OCI-LY7 (cell line): ENCODE measurements at regions not wholly inside any gene's neighbourhood (a gene's known extent, or its start where the extent isn't known, plus 50 kb on each side); places are given as distances from the start of the nearest gene placed in this dataset.

ENCODE experiments used
- BruUV-seq: library from RNA; stranded (reverse); fragments of 400-500 nt; replicated peaks from 2 replicates; lab custom pipeline; 2021; lab: Mats Ljungman, UMichigan
- CTCF ChIA-PET: fragments of 300-600 bp; sonication (Branson Sonifier 250); formaldehyde crosslinking; loops from one replicate; lab custom pipeline; 2022; ENCODE audit warnings: antibody characterized with exemption; ENCODE audit not compliant: unreplicated experiment; lab: Charles Lee
- POLR2A ChIA-PET: fragments of 300-600 bp; sonication (Branson Sonifier 250); formaldehyde crosslinking; loops from one replicate; lab custom pipeline; 2022; ENCODE audit warnings: antibody characterized with exemption; lab: Charles Lee
- DNase-seq: peaks from one replicate; pipeline ENCODE4 v3.0.0-alpha.2; 2015; ENCODE audit warnings: low spot score
- H2AFZ ChIP-seq: fragments of 200-600 bp; sonication (generic), shearing (Covaris generic); 2 replicates; pipeline ENCODE4 v1.6.1; 2014; ENCODE audit warnings: mild to moderate bottlenecking, antibody characterized with exemption, low read length, moderate library complexity
- H3K27ac ChIP-seq: fragments of 200-600 bp; sonication (generic); 2 replicates; pipeline ENCODE4 v1.5.1; 2014; ENCODE audit warnings: mixed run types, low read depth, mild to moderate bottlenecking, moderate library complexity, low read length, inconsistent platforms; ENCODE audit not compliant: poor library complexity, severe bottlenecking
- H3K36me3 ChIP-seq: fragments of 200-600 bp; sonication (generic); 2 replicates; pipeline ENCODE4 v1.6.1; 2014; ENCODE audit warnings: mild to moderate bottlenecking, antibody characterized with exemption, low read length, moderate library complexity, mixed read lengths; ENCODE audit not compliant: insufficient read depth
- H3K4me1 ChIP-seq: fragments of 200-600 bp; sonication (generic); 2 replicates; pipeline ENCODE4 v1.5.1; 2014; ENCODE audit warnings: mild to moderate bottlenecking, low read length; ENCODE audit not compliant: insufficient read depth, poor library complexity, severe bottlenecking
- H3K4me2 ChIP-seq: fragments of 200-600 bp; sonication (generic); 2 replicates; pipeline ENCODE4 v1.6.1; 2014; ENCODE audit warnings: mild to moderate bottlenecking, low read length
- H3K4me3 ChIP-seq: fragments of 200-600 bp; sonication (generic); 2 replicates; pipeline ENCODE4 v1.5.1; 2014; ENCODE audit warnings: mild to moderate bottlenecking, low read depth, low read length; ENCODE audit not compliant: poor library complexity, severe bottlenecking
- H3K79me2 ChIP-seq: fragments of 200-600 bp; sonication (generic); 2 replicates; pipeline ENCODE4 v1.6.1; 2016; ENCODE audit warnings: low read depth, mild to moderate bottlenecking, low read length, moderate library complexity, mixed read lengths; ENCODE audit not compliant: insufficient read depth
- H3K9me2 ChIP-seq: fragments of 200-600 bp; sonication (generic); 2 replicates; pipeline ENCODE4 v1.6.1; 2016; ENCODE audit warnings: mild to moderate bottlenecking, low read length, mixed read lengths; ENCODE audit not compliant: insufficient read depth
- H3K9me3 ChIP-seq: fragments of 200-600 bp; sonication (generic); 2 replicates; pipeline ENCODE4 v1.6.1; 2014; ENCODE audit warnings: mild to moderate bottlenecking, mixed run types, low read length, mixed read lengths
- H4K20me1 ChIP-seq: fragments of 200-600 bp; sonication (generic); 2 replicates; pipeline ENCODE4 v1.6.1; 2014; ENCODE audit warnings: mild to moderate bottlenecking, antibody characterized with exemption, low read length, moderate library complexity, mixed read lengths; ENCODE audit not compliant: insufficient read depth
- CTCF ChIP-seq: fragments of 200-600 bp; sonication (generic); conservative IDR thresholded peaks from 2 replicates; pipeline ENCODE4 v1.5.1; 2014; ENCODE audit warnings: mild to moderate bottlenecking, antibody characterized with exemption, low read length, moderate library complexity, mixed read lengths
- EZH2phosphoT487 ChIP-seq: fragments of 200-600 bp; sonication (generic); IDR thresholded peaks from 2 replicates; pipeline ENCODE4 v1.6.1; 2018; ENCODE audit warnings: low read depth, borderline replicate concordance, mild to moderate bottlenecking, mixed run types, antibody characterized with exemption, low read length, moderate library complexity, mixed read lengths
- intact Hi-C: fragments of 100-400 bp; cut with micrococcal nuclease; formaldehyde crosslinking; loops from one replicate; pipeline ENCODE4 v1.10.0; 2022; ENCODE audit not compliant: unreplicated experiment

DNA sequence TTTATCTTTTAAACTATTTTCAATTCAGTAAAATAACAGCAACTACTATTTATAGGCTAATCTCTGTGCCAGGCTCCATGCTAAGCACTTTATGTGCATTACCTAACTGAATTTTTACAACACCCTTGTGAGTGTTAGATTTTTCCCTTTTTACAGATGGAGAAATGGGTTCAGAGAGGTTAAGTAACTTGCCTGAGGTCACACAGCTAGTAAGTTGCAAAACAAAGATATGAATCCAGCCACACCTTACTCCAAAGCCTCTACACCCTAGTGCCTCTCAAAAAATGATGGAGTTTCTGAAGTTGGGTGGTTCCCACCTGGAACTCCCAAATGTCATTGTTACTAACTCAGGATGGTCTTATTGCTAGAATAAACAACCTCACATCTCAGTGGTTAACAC, 60.8 kb downstream of the RHOB start:
- H3K4me3 ChIP-seq = no peak overlapping the region
- intact Hi-C loops = no loop called here
- H3K9me3 ChIP-seq = no peaks in the 10 kb centered on the region
- no peak for DNase-seq
- no peak overlapping the region for H3K27ac ChIP-seq
- no peaks in the 10 kb centered on the region for H3K9me2 ChIP-seq
- H3K4me1 ChIP-seq = peaks cover 6% of the 10 kb centered on the region
- no peak for TF ChIP-seq EZH2phosphoT487
- TF ChIP-seq CTCF = no peak
- CTCF ChIA-PET = no interaction called here
- no TSS peak for BruUV-seq
- no peaks in the 10 kb centered on the region for H3K36me3 ChIP-seq
- no peaks in the 10 kb centered on the region for H4K20me1 ChIP-seq
- POLR2A ChIA-PET = interaction anchor here (0.6 to 0.7 kb wide), 3 partner anchors 85 to 573 kb away, joined by 3 to 5 read pairs (median 5); no protein-coding TSS in a partner anchor
- H3K4me2 ChIP-seq = no peak overlapping the region
- H2AFZ ChIP-seq = no peak overlapping the region
- no peaks in the 10 kb centered on the region for H3K79me2 ChIP-seq

DNA sequence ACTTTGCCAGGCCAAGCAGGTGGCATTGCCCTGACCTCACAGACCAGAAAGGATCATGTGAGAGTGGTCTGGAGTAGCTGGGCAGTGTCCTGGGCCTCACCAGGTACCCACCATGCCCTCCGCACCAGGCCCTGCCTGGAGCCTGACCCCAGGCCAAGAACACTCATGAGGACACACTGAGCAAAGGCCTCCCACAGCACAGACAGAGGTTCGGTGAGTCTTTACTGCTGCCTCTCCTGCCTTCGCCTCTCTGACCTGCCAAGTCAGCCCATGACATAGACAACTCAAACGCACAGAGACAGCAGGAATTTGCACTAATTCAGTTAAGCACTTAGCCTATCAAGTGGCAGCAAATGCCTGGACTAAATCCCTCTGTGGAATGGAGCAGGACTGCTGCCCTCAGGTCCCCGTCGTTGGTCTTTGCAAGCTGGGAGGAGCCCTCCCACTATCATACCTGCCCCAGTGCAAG, 62.5 kb downstream of the RHOB start:
- DNase-seq = no peak
- Histone ChIP-seq H3K27ac (no peak overlapping the region), H3K36me3 (no peaks in the 10 kb centered on the region), H3K9me3 (no peaks in the 10 kb centered on the region), H3K4me2 (no peak overlapping the region), H3K79me2 (no peaks in the 10 kb centered on the region), H4K20me1 (no peaks in the 10 kb centered on the region), H2AFZ (no peak overlapping the region), H3K4me1 (peaks cover 6% of the 10 kb centered on the region), H3K4me3 (no peak overlapping the region), H3K9me2 (no peaks in the 10 kb centered on the region)
- intact Hi-C loops = no loop called here
- BruUV-seq = no TSS peak
- CTCF ChIA-PET = no interaction called here
- no peak for TF ChIP-seq CTCF
- no peak for TF ChIP-seq EZH2phosphoT487
- POLR2A ChIA-PET = no interaction called here

GRCh38 chr2:20509770-20510490, 63.1 kb downstream of the RHOB start:
- BruUV-seq = no TSS peak
- TF ChIP-seq CTCF (no peak), EZH2phosphoT487 (no peak)
- no peak overlapping the region for H3K4me2 ChIP-seq
- no peaks in the 10 kb centered on the region for H4K20me1 ChIP-seq
- no peaks in the 10 kb centered on the region for H3K9me3 ChIP-seq
- H3K4me1 ChIP-seq = peaks cover 6% of the 10 kb centered on the region
- no peak overlapping the region for H3K4me3 ChIP-seq
- DNase-seq = no peak
- intact Hi-C loops = no loop called here
- no peaks in the 10 kb centered on the region for H3K36me3 ChIP-seq
- CTCF ChIA-PET = no interaction called here
- H3K9me2 ChIP-seq = no peaks in the 10 kb centered on the region
- POLR2A ChIA-PET = no interaction called here
- no peaks in the 10 kb centered on the region for H3K79me2 ChIP-seq
- H3K27ac ChIP-seq = no peak overlapping the region
- no peak overlapping the region for H2AFZ ChIP-seq
